ENCODE measurements at regions not wholly inside any gene's neighbourhood (a gene's known extent, or its start where the extent isn't known, plus 50 kb on each side); places are given as distances from the start of the nearest gene placed in this dataset.

DNA sequence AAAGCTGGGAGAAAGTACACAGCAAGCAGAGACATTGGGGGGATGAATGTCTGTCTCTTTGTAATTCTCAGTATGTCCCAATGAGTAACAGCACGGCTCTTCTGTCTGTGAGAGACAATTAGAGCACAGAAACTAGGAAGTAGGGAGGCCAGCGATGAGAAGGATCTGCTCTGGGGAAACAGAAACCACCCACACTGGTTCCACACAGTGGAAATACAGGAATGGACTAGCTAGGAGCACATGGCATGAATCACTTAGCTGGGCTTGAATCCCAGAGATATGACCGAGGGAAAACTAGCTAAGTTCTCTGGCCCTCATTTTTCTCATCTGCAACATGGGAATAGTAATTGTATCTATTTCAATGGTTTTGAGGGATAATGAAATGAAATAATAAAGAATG, 895.9 kb downstream of the TLE4 start:
- H3K36me3 ChIP-seq, result no peaks in the 10 kb centered on the region
- DNase-seq, result no peak
- H3K4me1 ChIP-seq, result no peaks in the 10 kb centered on the region
- H3K4me3 ChIP-seq, result no peak overlapping the region
- H3K9me3 ChIP-seq, result no peaks in the 10 kb centered on the region
- no peak overlapping the region for H3K27ac ChIP-seq
- ATAC-seq (ENCODE audit: low FRiP score in 2 of 2), result peak in 1 of 2 donors; percentile 75
- H3K27me3 ChIP-seq, result no peaks in the 10 kb centered on the region
- TF ChIP-seq POLR2A (IDR thresholded peaks at IDR 0.05) (no peak), EP300 (IDR thresholded peaks at IDR 0.05) (no peak), POLR2AphosphoS5 (IDR thresholded peaks at IDR 0.05) (no peak)
- TF ChIP-seq, protein P1, sequence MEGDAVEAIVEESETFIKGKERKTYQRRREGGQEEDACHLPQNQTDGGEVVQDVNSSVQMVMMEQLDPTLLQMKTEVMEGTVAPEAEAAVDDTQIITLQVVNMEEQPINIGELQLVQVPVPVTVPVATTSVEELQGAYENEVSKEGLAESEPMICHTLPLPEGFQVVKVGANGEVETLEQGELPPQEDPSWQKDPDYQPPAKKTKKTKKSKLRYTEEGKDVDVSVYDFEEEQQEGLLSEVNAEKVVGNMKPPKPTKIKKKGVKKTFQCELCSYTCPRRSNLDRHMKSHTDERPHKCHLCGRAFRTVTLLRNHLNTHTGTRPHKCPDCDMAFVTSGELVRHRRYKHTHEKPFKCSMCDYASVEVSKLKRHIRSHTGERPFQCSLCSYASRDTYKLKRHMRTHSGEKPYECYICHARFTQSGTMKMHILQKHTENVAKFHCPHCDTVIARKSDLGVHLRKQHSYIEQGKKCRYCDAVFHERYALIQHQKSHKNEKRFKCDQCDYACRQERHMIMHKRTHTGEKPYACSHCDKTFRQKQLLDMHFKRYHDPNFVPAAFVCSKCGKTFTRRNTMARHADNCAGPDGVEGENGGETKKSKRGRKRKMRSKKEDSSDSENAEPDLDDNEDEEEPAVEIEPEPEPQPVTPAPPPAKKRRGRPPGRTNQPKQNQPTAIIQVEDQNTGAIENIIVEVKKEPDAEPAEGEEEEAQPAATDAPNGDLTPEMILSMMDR (IDR thresholded peaks at IDR 0.05), result no peak
- 51 to 55% methylated on average over 3 of the region's 3 CpGs for WGBS, 2 donors

DNA sequence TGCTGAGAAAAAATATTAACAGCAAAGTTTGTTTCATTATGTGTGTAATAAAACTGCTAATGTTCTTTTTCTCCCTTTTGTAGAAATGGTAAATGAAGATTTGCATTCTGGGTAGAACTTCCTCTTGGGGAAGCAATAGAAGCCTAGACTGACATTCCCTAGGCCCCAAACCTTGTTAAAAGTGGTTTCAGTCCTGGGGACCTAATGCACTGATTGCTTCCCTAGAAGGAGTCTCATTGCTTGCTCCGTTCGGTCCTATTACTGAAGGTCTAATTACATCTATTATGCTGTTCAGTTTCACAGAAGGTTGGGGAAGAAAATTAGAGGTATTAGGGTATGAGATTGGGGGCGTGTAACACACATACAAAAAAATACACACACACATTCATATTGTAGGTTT, 893.8 kb downstream of the TLE4 start:
- TF ChIP-seq EP300 (IDR thresholded peaks at IDR 0.05), result no peak
- TF ChIP-seq POLR2AphosphoS5 (IDR thresholded peaks at IDR 0.05), result no peak
- TF ChIP-seq, protein P1 (IDR thresholded peaks at IDR 0.05), result no peak
- TF ChIP-seq POLR2A (IDR thresholded peaks at IDR 0.05), result no peak
- Histone ChIP-seq H3K36me3 (no peaks in the 10 kb centered on the region), H3K27ac (no peak overlapping the region), H3K4me3 (no peak overlapping the region), H3K27me3 (no peaks in the 10 kb centered on the region), H3K4me1 (no peaks in the 10 kb centered on the region), H3K9me3 (no peaks in the 10 kb centered on the region)
- 89 to 95% methylated on average over 3 of the region's 3 CpGs for WGBS, 2 donors
- no peak for ATAC-seq (ENCODE audit: low FRiP score in 2 of 2)
- DNase-seq, result no peak

DNA sequence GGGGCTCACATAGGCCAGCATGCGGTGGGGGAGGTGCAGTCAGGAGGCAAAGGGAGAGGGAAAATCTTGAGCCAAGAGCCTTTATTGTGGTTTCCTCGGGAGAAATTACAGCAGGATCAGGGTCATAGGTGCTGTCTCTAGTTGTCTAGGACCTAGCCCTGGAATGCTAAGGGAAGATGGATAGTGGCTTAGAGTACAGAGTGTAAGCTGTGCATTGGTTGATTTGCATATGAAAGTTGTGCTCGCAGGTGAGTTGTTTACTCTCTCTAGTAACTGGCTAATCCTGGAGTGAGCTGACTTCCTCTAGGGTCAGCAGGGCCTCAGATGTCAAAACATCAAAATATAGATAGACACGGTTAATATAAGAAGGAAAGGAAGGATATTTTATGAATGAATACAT, 877.7 kb downstream of the TLE4 start:
- H3K27me3 ChIP-seq, result no peaks in the 10 kb centered on the region
- ATAC-seq (ENCODE audit: low FRiP score in 2 of 2), result no peak
- 49 to 51% methylated on average over 4 of the region's 4 CpGs for WGBS, 2 donors
- no peaks in the 10 kb centered on the region for H3K4me1 ChIP-seq
- TF ChIP-seq POLR2AphosphoS5 (IDR thresholded peaks at IDR 0.05), result no peak
- TF ChIP-seq, protein P1 (IDR thresholded peaks at IDR 0.05), result no peak
- TF ChIP-seq EP300 (IDR thresholded peaks at IDR 0.05), result no peak
- TF ChIP-seq POLR2A (IDR thresholded peaks at IDR 0.05), result no peak
- peaks cover 0 to 3% (median 0%) of the 10 kb centered on the region in 4 donors for H3K9me3 ChIP-seq
- H3K4me3 ChIP-seq, result no peak overlapping the region
- H3K36me3 ChIP-seq, result no peaks in the 10 kb centered on the region
- no peak overlapping the region for H3K27ac ChIP-seq
- DNase-seq, result no peak

DNA sequence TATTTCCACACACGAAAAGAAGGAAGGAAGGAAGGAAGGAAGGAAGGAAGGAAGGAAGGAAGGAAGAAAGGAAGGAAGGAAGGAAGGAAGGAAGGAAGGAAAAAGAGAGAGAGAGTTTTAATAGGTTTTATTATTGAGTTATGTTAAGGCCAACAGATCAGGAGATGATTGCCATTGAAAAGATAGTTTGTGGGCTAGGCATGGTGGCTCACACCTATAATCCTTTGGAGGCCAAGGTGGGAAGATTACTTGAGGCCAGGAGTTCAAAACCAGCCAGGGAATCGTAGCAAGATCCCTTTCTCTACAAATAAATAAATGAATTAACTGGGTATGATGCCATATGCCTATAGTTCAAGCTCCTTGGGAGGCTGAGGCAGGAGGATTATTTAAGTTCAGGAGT, 877.2 kb downstream of the TLE4 start:
- Histone ChIP-seq H3K27me3 (no peaks in the 10 kb centered on the region), H3K4me1 (no peaks in the 10 kb centered on the region), H3K27ac (no peak overlapping the region), H3K4me3 (no peak overlapping the region), H3K36me3 (no peaks in the 10 kb centered on the region), H3K9me3 (peaks cover 0 to 3% (median 0%) of the 10 kb centered on the region in 4 donors)
- ATAC-seq (ENCODE audit: low FRiP score in 2 of 2) (no peak), DNase-seq (no peak)
- WGBS, 2 donors, result 49 to 67% methylated on average over 2 of the region's 2 CpGs
- TF ChIP-seq, protein P1 (IDR thresholded peaks at IDR 0.05), result no peak
- TF ChIP-seq POLR2A (IDR thresholded peaks at IDR 0.05), result no peak
- TF ChIP-seq EP300 (IDR thresholded peaks at IDR 0.05), result no peak
- TF ChIP-seq POLR2AphosphoS5 (IDR thresholded peaks at IDR 0.05), result no peak

DNA sequence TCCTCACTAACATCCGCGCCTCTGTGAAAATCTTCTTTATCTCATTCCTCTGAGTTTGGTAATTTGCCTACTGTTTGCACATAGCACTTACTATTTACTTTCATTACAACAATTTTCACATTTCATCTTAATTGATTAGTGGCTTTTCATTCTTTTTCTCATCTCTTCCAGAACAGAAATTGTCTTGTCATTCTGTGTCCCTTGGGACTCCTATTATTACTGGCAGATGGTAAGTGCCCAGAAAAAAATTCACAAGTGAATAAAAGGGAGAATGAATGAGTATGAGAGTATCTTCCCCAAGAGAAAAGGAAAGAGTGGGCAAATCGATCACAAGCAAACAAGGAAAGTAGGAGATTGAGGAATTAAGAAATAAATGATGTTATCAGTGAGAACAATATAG, 876.1 kb downstream of the TLE4 start:
- ATAC-seq (ENCODE audit: low FRiP score in 2 of 2) (no peak), DNase-seq (no peak)
- Histone ChIP-seq H3K4me3 (no peak overlapping the region), H3K27me3 (no peaks in the 10 kb centered on the region), H3K4me1 (no peaks in the 10 kb centered on the region), H3K36me3 (no peaks in the 10 kb centered on the region), H3K9me3 (peaks cover 0 to 3% (median 0%) of the 10 kb centered on the region in 4 donors), H3K27ac (no peak overlapping the region)
- 89 to 92% methylated on average over 3 of the region's 3 CpGs for WGBS, 2 donors
- TF ChIP-seq, protein P1 (IDR thresholded peaks at IDR 0.05), result no peak
- TF ChIP-seq EP300 (IDR thresholded peaks at IDR 0.05) (no peak), POLR2AphosphoS5 (IDR thresholded peaks at IDR 0.05) (no peak), POLR2A (IDR thresholded peaks at IDR 0.05) (no peak)

All from upper lobe of left lung (tissue), 6 donors.